ENCODE measurements at regions not wholly inside any gene's neighbourhood (a gene's known extent, or its start where the extent isn't known, plus 50 kb on each side); places are given as distances from the start of the nearest gene placed in this dataset.

DNA sequence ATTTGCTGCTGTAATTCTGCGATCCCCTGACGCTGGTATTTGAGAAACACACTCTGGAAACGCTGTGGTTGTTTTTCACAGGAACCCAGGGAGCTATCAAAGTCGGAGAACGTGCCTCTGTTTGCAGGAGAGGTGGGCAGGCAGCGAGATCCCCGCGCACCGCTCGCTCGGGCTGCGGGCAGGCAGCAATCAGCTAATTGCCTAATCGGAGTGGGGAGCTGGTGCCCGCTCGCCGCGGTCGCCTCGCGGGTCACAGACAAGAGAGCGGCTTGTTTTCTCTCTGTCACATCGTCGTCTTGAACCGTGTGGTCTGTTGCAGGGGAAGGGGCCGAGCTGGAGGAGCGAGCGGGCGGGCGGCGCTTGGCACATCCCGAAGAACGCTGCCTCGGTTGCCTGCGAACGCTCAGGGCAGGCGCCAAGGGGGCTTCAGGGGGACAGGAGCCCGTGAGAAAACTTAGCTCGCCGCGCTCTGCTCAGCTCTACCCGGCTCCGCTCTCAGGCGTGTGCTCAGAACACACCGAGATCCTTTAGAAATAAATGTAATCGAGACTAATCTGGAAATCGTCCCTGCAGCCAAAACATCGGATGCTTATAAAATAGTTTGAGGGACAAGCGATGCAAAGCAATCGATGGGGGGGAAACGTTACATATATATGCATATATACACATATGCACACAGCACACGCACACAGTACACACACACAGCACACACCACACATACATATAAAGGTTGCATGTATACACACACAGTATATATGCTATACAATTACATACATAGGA, 93.6 kb upstream of the SMYD2 start:
- TF ChIP-seq ZEB2 (tag by site-specific recombination; IDR thresholded peaks at IDR 0.05) = no peak
- TF ChIP-seq, protein P1, sequence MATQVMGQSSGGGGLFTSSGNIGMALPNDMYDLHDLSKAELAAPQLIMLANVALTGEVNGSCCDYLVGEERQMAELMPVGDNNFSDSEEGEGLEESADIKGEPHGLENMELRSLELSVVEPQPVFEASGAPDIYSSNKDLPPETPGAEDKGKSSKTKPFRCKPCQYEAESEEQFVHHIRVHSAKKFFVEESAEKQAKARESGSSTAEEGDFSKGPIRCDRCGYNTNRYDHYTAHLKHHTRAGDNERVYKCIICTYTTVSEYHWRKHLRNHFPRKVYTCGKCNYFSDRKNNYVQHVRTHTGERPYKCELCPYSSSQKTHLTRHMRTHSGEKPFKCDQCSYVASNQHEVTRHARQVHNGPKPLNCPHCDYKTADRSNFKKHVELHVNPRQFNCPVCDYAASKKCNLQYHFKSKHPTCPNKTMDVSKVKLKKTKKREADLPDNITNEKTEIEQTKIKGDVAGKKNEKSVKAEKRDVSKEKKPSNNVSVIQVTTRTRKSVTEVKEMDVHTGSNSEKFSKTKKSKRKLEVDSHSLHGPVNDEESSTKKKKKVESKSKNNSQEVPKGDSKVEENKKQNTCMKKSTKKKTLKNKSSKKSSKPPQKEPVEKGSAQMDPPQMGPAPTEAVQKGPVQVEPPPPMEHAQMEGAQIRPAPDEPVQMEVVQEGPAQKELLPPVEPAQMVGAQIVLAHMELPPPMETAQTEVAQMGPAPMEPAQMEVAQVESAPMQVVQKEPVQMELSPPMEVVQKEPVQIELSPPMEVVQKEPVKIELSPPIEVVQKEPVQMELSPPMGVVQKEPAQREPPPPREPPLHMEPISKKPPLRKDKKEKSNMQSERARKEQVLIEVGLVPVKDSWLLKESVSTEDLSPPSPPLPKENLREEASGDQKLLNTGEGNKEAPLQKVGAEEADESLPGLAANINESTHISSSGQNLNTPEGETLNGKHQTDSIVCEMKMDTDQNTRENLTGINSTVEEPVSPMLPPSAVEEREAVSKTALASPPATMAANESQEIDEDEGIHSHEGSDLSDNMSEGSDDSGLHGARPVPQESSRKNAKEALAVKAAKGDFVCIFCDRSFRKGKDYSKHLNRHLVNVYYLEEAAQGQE (tag by site-specific recombination; IDR thresholded peaks at IDR 0.05) = no peak
- TF ChIP-seq, protein P2, sequence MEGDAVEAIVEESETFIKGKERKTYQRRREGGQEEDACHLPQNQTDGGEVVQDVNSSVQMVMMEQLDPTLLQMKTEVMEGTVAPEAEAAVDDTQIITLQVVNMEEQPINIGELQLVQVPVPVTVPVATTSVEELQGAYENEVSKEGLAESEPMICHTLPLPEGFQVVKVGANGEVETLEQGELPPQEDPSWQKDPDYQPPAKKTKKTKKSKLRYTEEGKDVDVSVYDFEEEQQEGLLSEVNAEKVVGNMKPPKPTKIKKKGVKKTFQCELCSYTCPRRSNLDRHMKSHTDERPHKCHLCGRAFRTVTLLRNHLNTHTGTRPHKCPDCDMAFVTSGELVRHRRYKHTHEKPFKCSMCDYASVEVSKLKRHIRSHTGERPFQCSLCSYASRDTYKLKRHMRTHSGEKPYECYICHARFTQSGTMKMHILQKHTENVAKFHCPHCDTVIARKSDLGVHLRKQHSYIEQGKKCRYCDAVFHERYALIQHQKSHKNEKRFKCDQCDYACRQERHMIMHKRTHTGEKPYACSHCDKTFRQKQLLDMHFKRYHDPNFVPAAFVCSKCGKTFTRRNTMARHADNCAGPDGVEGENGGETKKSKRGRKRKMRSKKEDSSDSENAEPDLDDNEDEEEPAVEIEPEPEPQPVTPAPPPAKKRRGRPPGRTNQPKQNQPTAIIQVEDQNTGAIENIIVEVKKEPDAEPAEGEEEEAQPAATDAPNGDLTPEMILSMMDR (tag by site-specific recombination; IDR thresholded peaks at IDR 0.05) = no peak
- no peak for TF ChIP-seq SCRT1 (tag by site-specific recombination; IDR thresholded peaks at IDR 0.05; ENCODE audit: borderline replicate concordance)
- TF ChIP-seq SP2 (tag by site-specific recombination; IDR thresholded peaks at IDR 0.05) = no peak
- peak; percentile 38; the same call in 1 of the 2 replicates for TF ChIP-seq ZNF610 (tag by site-specific recombination; IDR thresholded peaks at IDR 0.05; ENCODE audit: borderline replicate concordance)
- TF ChIP-seq, protein P3, sequence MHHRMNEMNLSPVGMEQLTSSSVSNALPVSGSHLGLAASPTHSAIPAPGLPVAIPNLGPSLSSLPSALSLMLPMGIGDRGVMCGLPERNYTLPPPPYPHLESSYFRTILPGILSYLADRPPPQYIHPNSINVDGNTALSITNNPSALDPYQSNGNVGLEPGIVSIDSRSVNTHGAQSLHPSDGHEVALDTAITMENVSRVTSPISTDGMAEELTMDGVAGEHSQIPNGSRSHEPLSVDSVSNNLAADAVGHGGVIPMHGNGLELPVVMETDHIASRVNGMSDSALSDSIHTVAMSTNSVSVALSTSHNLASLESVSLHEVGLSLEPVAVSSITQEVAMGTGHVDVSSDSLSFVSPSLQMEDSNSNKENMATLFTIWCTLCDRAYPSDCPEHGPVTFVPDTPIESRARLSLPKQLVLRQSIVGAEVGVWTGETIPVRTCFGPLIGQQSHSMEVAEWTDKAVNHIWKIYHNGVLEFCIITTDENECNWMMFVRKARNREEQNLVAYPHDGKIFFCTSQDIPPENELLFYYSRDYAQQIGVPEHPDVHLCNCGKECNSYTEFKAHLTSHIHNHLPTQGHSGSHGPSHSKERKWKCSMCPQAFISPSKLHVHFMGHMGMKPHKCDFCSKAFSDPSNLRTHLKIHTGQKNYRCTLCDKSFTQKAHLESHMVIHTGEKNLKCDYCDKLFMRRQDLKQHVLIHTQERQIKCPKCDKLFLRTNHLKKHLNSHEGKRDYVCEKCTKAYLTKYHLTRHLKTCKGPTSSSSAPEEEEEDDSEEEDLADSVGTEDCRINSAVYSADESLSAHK (tag by site-specific recombination; IDR thresholded peaks at IDR 0.05) = no peak

All from HEK293 (cell line).